Dermis microvascular lymphatic vessel endothelial cell (primary cell): ENCODE measurements at regions not wholly inside any gene's neighbourhood (a gene's known extent, or its start where the extent isn't known, plus 50 kb on each side); places are given as distances from the start of the nearest gene placed in this dataset.
"Not testable (repeated sequence)": the region's sequence is repeated elsewhere in the genome, so short reads cannot be mapped to it uniquely, and the experiment has no call there.

Experiments used
- DNase-seq, 2 donors: peaks; one replicate each; pipeline versions ENCODE4 v3.0.0 to v3.0.0-alpha.2; 2010; ENCODE audit warnings: low read depth in 2 of 2

DNA sequence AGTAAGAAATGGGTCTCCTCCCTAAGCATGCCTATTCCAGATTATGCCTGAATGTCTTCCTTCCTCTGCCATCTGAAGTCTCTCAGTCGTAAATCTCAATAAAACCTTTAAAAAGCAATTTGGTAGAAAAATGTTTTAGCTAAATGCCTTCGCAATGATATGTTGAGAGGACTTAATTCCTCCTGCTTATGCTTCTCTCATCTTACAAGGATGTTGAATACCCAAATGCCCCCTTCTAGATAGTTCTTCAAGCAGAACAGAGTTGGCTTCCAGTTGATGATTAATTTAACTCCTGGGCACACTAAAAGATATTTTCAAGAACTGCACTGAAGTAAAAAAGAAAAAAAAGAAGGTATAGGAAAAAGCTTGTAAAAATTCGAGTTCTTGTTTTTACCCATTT is 275.0 kb upstream of the SPTLC3 start:
- no peak for DNase-seq

DNA sequence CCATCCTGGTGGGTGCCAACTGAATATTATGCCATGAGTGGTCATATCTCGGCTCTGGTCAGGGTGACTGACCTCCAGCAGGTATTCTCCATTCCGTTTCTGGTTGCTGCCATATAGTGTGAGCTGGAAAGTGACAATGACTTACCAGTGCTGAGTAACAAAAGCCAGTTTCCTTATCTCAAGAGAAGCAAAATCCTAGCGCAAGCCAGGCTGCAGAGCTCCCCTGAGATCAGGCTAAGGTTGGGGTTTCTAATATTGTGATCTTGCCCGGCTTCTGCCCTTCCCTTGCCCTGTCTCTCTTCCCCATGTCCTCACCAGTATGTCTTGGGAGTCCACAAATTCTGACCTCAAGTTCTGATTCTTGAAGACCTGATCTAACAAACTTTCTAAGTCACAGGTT is 271.3 kb upstream of the SPTLC3 start:
- no peak for DNase-seq

DNA sequence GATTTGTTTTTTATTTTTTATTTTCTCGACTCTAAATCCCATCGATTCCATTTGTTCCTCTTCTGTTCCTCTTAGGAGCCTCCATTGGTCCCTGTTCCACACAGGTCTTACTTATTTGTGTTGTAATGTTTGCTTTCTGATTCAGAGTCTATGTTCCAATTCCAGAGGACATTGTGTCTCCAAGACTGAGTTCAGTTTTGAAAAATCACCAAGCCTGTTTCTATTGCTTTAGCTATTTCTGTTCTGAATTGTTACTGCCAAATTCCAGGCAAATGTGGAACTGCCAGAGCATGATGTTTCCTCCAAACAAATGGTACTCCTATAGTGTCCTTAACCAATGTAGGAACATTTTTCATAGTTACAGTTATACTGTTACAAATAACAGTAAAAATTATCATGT is 270.9 kb upstream of the SPTLC3 start:
- no peak for DNase-seq

DNA sequence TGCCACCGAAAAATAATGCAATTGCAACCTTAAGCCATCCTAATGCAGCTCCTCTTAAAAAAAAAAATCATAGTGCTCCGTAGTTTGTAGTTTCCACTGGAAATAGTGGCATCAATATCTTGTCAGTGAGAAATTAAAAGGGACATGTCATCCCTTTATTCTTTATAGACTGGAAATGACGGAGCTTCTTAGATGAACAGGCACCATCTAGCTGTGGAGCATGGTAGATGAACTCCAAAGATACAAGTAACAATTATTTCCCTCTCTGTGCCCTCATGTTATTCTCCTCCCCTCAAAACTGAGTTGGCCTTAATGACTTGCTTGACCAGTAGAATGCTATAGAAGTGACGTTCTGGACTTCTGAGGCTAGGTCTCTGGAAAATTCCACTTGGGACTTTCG is 268.1 kb upstream of the SPTLC3 start:
- no peak for DNase-seq

DNA sequence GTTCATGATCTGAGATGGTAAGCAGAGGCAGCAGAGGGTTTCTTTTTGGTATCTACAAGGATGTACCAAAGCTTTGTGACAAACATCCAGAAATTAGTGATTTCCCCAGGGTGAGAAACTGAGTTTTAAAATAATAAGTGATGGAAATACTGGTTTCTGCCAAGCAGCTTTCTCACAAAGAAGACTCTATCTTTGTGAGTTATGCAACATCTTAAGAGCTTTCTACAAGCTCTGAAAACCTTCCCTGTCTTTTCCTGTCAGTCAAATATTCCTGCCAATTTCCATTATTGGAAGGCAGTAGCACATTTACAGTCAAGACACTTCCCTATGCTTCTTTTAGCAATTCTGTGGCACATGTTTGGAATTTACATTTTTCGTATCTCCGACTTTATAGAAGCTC is 264.7 kb upstream of the SPTLC3 start:
- DNase-seq: no peak

DNA sequence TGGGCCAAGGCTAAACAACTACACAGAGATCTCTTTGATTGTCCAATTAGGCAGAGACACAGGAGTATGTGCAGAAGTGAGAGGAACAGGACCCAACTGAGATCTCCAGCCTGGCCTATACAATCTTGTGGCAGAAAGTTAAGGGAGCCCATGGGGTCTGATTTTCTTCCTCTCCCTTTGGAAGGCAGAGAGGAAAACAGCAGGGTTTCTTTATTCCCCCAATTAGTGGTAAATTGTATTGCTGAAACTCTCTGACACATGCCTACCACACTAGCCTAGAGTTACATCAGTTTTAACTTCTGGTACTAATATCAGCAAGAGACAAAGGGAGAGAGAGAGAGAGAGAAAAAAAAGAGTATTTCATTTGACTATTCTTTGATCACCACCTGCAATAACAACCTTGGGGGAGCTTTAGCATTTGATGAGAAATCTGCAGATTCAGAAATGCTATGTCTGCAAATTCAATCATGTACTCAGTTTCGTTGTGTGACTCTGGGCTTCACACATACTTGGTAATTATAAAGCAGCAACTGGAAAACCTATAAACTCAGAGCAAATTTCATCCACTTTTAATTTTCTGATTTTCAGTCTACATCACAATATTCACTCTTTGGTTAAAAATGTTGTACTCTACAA is 260.3 kb upstream of the SPTLC3 start:
- no peak for DNase-seq

DNA sequence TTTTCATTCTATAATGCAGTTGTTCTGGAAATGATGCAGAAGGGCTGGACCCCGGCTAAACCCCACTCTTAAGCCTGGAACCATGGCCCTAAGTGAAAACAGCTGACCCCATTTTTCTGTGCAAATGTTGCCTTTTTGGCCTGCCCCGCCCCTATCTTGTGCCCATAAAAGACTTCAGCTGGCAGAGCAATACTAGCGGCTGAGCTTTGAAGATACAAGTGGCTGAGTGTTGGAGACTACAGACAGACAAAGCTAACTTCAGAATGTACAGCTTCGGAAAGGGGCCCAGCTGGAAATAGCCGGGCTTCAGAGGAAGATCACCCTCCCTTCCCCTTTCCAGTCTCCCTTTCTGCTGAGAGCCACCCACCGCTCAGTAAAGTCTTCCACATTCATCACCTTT is 258.6 kb upstream of the SPTLC3 start:
- no peak for DNase-seq

DNA sequence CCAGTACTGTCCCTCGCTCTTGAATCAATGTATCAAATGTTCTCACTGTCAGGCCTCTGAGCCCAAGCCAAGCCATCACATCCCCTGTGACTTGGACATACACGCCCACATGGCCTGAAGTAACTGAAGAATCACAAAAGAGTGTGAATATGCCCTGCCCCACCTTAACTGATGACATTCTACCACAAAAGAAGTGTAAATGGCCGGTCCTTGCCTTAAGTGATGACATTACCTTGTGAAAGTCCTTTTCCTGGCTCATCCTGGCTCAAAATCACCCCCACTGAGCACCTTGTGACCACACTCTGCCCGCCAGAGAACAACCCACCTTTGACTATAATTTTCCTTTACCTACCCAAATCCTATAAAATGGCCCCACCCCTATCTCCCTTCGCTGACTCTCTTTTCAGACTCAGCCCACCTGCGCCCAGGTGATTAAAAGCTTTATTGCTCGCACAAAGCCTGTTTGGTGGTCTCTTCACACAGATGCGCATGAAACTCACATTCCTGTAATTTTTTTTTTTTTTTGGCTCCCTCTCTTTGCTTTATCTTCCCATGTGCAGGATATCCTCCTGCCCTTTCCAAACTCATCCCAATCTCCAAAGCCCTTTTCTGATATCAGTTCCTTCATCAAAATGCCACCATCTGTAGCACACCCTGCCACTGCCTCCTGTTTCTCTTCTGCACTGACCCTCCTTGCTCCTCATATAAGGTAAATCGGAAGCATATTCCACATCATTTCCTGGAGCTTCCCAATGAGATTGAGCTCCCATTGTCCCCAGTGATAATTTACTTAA is 255.7 kb upstream of the SPTLC3 start:
- DNase-seq: not testable (repeated sequence)

DNA sequence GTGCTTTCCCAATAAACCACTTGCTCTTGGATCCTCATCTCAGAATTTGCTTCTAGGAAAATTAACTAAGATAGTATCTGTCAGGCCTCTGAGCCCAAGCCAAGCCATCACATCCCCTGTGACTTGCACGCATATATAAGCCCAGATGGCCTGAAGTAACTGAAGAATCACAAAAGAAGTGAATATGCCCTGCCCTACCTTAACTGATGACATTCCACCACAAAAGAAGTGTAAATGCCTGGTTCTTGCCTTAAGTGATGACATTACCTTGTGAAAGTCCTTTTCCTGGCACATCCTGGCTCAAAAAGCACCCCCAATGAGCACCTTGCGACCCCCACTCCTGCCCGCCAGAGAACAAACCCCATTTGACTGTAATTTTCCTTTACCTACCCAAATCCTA is 255.0 kb upstream of the SPTLC3 start:
- DNase-seq: not testable (repeated sequence)

DNA sequence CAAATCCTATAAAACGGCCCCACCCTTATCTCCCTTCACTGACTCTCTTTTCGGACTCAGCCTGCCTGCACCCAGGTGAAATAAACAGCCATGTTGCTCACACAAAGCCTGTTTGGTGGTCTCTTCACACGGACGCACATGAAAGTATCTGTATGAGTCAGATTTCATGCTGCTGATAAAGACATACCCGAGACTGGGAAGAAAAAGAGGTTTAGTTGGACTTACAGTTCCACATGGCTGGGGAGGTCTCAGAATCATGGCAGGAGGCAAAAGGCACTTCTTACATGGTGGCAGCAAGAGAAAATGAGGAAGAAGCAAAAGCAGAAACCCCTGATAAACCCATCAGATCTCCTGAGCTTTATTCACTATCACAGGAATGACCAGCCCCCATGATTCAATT is 249.3 kb upstream of the SPTLC3 start:
- DNase-seq: not testable (repeated sequence)

DNA sequence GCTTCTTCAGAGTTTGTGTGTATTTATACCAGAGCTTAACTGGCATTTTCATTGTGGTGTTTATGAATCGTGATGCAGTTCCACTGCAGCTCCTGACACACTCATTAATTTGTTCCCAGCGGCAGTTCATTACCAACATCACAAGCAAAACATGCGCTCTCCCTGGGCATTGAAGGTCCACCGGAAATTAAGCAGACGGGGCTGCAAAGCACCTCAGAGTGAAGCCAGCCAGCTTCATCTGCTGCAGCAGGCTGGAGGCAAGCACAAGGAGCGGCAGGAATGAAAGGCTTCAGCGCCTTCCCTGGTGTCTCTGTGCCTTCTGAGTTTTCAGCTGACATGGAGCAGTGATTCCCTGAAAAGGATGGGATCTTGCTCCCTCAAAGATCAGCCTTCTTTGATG is 246.0 kb upstream of the SPTLC3 start:
- no peak for DNase-seq

DNA sequence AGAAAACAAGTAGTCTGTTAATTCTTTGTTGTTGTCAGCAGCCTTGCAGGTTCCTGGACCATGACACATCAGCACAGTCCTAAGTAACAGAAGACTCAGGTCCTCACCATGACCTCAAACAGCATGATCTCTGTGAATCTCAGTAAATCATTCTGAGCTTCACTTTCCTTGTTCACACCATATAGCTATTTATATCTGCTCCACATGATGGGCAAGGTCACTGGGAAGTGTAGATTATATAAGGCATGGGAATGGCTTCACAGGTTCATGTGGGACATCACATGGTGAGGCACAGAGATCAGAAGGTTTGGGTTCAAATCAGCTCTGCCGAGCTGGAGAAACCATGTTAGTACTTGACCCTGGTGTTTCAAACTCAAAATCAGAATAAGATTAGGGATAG is 245.4 kb upstream of the SPTLC3 start:
- no peak for DNase-seq

DNA sequence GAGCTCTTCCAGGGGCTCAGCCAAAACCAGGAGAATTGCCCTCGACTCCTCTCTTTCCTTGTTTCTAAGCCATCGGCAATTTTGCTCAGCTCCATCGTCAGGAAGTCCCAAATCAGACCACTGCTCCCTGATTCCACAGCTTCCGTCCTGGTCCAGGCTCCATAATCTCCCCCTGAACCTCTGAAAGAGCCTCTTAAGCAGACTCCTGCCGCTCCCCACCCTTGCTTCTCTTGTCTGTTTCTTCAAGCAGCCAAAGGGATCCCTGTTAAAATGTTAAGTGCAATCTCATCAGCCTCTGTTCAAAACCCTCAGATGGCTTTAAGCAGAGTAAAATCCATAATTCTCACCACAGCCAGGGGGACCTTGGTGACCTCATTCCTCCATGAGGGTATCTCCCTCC is 244.7 kb upstream of the SPTLC3 start:
- DNase-seq: no peak

DNA sequence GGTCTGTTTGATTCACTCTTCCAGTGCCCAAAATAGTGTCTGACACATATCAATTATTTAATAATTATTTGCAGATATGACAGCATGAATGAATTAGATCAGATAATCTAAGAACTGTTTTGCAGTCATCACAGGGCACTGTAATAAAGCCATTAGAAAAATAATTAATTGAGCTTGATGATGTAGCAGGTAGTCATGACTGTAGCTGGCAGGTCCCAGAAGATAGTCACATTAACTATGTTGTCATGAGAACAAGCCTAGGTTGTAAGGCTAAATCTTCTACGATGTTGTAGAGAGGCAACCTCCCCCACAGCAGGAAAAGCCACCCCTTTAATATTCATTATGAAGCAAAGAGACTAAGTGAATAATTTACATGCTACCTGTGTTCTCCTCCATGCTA is 243.9 kb upstream of the SPTLC3 start:
- DNase-seq: no peak

DNA sequence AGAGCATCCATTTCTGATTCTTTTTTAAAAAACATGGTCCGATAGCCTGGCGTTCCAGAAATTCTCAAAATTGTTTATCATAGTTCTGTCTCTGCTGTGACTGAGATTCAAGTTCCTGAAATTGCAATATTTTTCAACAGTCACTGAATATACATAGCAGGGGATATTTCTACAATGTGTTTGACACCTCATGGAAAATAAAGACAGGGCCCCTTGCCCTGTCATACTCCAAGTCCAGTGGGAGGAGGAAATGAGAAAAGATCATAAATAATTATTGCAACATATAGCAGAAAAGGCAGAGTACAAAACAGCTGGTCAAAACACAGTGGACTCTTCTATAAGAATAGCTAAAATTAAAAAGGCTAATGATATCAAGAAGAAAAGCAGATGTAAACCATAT is 234.8 kb upstream of the SPTLC3 start:
- no peak for DNase-seq

DNA sequence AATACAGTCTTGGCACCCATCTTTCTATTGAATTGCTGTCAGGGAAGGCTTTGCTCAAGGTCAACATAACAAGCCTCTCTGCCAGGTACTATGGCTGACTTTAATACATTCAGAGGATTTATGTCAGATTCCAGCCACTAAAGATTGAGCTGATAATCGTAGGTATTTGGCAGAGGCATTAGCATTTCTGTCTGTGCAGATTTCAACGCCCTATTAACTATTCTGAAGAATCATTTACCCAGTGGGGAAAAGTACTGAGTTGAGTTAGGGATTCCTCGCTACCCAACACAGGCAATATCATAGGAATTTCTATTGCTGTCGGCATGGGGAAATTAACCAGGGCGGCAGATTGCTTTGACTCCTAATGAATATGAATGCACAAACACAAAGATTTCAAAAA is 233.7 kb upstream of the SPTLC3 start:
- no peak for DNase-seq

DNA sequence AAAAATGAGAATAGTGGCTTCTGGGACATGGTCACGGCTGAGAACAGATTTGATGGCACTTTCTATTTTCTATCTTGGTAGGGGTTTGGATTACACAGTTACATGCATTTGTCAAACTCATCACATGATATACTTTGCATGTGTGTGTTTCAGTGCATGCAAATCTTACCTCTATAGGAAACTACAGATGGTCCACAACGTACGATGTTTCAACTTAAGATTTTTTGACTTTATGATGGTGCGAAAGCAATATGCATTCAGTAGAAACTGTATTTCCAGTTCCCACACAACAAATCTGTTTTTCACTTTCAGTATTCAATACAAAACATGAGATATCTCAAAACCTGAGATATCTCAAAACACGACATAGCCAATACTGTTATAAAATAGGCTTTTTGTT is 231.8 kb upstream of the SPTLC3 start:
- DNase-seq: no peak

DNA sequence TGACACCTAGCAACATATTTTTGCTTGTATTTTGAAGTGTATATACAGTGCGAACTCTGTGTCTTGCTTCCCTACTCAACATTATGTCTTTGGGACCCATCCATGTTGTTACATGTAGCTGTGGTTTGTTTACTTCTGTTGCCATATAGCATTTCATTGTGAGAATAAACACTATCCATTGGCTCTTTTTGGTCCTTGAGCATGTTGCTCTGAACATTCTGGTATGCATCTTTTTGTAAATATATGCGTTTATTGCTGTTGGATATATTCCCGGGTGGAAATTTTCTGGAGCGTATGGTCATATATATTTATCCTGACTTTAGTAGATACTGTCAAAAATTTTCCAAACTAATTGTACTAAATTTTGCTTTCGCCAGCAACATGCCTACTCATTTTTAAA is 222.5 kb upstream of the SPTLC3 start:
- DNase-seq: no peak

DNA sequence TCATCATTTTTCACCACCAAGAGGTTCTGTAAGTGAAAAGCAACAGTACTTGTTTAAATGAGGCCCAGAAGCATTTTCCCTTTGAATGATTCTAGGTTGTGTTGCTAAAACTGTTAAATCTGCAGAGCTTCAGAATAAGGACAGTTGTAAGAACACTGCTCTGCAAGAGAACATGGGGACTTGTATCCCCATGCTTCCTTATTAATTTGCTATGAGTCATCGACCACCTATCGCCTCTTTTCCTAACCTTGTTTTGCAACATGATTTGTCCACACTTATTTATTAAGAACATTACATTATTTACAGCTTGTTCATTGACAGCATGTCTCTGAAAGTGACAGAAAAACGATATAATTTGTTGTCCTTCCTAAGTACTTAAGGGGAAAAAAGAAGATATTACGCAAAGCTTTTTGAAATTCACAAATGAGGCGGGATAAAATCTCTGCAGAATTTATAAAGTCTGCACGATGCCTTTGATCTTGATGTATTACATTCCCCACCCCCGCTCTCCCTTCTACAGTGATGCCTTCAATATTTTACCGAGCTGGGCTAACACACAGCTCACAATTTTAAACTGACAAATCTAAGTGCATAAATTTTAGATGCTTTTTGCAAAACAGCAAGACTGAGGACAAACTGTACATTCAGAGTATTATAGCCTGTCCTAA is 220.0 kb upstream of the SPTLC3 start:
- DNase-seq: no peak

DNA sequence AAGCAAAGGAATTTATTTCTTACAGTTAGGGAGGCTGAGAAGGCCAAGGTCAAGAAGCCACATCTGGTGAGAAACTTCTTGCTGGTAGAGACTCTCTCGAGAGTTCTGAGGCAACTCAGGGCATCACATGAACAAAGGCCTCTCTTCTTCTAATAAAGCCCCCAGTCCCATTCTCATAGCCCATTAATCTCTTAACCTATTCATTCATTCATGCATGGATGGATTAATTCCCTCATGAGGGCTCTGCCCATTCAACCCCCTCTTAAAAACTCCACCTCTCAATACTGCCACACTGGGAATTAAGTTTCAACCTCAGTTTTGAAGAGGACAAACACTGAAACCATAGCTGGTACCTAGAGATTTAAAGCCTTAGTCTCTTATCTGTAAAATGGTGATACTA is 217.9 kb upstream of the SPTLC3 start:
- DNase-seq: no peak

DNA sequence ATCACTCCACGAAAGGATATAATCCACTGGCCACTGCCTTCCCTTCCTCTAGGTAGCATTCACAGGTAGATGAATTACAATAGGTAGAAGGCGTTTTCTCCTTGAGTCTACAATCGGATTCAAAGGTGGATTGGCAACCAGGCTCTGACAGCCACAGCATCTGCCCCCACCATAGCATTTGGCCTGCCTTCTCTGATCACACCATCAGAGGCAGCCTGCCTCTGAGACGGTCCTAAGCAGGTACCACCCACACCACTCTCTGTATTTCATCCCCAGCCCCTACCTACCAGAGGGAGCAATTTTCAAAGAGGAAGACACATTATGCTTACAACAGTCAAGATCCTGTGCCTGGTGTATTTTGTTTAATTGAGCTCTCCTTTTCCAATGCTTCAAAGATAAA is 210.5 kb upstream of the SPTLC3 start:
- no peak for DNase-seq

DNA sequence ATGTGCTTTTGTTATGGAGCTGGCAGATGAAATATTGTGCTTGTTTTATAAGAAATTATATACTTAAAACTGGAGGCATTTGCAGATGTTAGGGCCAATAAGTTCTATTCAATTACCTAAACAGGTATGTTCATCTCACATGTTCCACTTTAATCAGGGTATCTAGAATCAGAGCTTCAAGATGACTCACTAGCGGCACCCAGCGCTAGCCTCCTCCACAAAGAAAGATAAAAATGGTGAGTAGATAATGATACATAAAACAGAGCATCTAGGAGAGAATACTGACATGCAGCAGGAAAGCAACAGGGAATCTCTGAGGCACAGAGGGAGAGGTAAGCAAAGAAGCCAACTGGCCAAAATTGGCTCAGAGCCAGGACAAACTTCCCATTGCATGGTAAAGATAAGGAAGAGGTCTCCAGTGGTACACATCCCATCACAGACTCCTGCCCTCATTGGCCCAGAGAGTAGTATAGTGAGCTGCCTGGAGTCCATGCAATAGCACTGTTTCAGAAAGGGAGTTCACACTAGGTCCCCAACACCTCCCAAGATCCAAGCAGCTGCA is 200.7 kb upstream of the SPTLC3 start:
- no peak for DNase-seq
